GM18507 (cell line): ENCODE measurements at regions not wholly inside any gene's neighbourhood (a gene's known extent, or its start where the extent isn't known, plus 50 kb on each side); places are given as distances from the start of the nearest gene placed in this dataset.

Experiments used
- DNase-seq: peaks from one replicate; pipeline ENCODE4 v3.0.0; 2011; ENCODE audit warnings: low read depth; ENCODE audit not compliant: insufficient read length; ENCODE audit errors: extremely low spot score
- FAIRE-seq: peaks from 2 replicates; lab custom pipeline; 2011; peaks lifted over from hg19 to GRCh38; lab: Jason Lieb, UNC

GRCh38 chr14:101334656-101335055, 226.6 kb upstream of the DIO3 start:
- FAIRE-seq (no peak), DNase-seq (no peak)

- DNase-seq (no peak), FAIRE-seq (no peak)
Observed at GRCh38 chr14:101335061-101335661, 226.1 kb upstream of the DIO3 start.

DNA sequence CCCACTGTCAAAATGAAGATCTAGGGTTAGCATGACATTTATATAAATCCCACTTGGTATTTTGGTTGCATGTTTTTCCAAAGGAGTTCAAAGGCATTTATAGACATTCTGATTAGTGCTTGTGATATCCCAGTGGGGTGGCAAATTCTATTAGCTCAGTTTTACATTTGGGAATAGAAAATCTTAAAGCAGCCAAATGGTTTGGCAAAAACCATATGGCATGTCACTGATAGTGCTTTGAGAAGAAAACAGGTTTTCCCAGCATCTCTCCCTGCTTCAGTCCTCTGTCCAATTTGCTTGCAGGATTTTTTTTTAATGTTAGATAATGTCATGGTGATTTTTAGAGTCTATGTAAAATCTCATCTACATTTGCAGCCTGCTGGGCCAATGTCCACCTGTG, 225.1 kb upstream of the DIO3 start:
- DNase-seq, result no peak
- no peak for FAIRE-seq

GRCh38 chr14:101337053-101337452, 224.2 kb upstream of the DIO3 start:
- DNase-seq (no peak), FAIRE-seq (no peak)

- FAIRE-seq, result no peak
- DNase-seq, result no peak
Observed at GRCh38 chr14:101340556-101340955, 220.7 kb upstream of the DIO3 start.

GRCh38 chr14:101347893-101348777, 213.2 kb upstream of the DIO3 start:
- FAIRE-seq, result no peak

GRCh38 chr14:101349108-101349507, 212.2 kb upstream of the DIO3 start:
- FAIRE-seq, result no peak
- no peak for DNase-seq

More at GRCh38 chr14:101347893-101348777, 213.2 kb upstream of the DIO3 start:
- DNase-seq, result no peak

GRCh38 chr14:101350021-101350420, 211.3 kb upstream of the DIO3 start:
- DNase-seq, result no peak
- FAIRE-seq, result no peak

DNA sequence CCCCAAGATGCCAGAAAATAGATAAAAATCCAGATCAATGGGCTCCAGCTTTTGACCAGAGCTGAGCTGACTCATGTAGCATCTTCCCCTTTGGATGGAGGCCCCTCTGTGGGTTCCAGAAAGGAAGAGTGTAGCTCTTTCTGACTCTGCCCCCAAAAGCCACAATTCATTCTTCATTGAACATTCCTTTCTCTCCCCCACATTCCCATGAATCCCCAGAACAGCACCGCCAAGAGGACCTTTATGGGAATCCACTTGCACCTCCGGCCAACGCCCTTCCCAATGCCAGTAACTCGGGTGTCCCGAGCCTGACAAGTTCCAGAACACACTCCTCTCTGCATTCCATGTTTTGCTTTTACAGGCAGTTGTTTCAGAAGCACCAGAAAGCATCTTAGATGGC, 210.6 kb upstream of the DIO3 start:
- FAIRE-seq (no peak), DNase-seq (no peak)

DNA sequence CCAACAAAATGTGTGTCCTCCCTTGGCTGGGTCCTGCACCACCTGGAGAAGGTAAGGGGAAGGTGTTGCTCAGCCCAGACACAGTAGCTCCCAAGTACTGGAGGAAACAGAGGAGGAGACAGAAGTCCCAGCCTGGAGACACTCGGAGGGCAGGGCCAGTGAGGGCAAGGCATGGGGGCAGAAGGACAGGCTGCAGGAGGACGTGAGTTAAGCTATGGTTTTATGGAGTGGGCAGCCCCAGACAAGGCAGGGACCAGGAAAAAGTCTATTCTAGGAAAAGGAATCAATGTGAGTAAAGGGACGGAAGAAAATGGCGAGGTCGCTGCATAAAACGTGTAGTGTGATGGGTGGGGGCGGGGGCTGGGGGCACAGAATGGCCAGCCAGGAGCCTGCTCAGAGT, 210.1 kb upstream of the DIO3 start:
- DNase-seq (no peak), FAIRE-seq (no peak)

GRCh38 chr14:101351769-101352168, 209.5 kb upstream of the DIO3 start:
- FAIRE-seq, result no peak
- no peak for DNase-seq

GRCh38 chr14:101352567-101352966, 208.7 kb upstream of the DIO3 start:
- no peak for FAIRE-seq
- DNase-seq, result no peak

DNA sequence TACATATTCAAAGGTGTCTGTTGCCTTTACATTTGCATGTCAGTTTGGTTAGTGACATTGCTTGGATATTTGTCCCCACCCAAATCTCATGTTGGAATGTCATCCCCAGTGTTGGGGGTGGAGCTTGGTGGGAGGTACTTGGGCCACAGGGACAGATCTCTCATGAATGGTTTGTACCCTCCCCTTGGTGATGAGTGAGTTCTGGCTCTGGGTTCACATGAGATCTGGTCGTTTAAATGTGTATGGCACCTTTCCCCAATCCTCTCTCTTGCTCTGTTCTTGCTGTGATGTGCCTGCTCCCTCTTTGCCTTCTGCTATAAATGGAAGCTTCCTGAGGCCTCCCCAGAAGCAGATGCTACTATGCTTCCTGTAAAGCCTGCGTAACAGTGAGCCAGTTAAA, 207.9 kb upstream of the DIO3 start:
- no peak for DNase-seq
- no peak for FAIRE-seq

GRCh38 chr14:101354726-101355125, 206.6 kb upstream of the DIO3 start:
- FAIRE-seq, result no peak
- DNase-seq, result no peak

DNA sequence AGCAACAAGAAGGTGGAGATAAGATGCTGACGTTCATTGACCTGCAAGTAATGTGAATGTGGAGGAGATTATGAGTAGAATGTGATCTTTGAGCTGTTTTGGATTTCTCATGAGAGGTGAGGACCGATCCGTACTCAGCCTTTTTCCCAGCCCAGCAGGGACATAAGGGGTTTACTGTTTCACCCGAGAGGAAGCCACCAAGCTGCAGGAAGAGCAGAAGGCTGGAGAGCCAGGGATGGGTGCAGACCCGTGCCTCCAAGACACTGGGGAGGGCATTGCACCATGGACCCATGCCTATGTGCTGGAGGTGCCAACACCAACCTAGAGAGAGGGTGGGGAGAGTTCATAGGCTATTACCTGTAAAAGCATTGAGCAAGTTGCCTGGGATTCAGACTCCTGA, 206.0 kb upstream of the DIO3 start:
- DNase-seq, result no peak
- no peak for FAIRE-seq

GRCh38 chr14:101357038-101357437, 204.3 kb upstream of the DIO3 start:
- no peak for DNase-seq
- no peak for FAIRE-seq

DNA sequence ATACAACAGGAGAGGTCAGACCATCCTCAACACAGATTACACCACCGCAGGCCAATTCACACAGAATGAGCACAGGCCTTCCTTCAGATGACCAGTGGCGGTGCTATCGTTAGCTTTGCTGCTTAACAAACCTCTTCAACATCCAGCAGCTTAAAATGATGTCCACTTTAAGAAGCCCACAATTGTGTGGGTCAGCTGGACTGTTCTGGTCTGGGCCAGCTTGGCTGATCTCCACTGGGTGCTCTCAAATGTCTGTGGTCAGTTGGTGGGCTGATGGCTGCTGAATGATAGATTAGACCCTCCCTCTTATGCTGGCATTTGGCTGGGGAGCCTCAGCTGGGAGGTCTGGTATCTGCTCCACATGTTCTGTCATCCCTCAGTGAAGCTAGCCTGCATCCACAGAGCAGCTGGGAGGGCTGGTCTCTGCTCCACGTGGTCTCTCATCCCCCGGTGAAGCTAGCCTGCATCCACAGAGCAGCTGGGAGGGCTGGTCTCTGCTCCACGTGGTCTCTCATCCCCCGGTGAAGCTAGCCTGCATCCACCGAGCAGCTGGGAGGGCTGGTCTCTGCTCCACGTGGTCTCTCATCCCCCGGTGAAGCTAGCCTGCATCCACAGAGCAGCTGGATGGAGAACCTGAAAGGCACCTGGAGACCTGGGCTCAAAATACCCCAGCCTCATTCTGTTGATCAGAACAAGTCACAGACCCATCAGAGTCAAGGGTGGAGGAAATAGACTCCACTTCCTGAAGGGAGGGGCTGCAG, 203.6 kb upstream of the DIO3 start:
- DNase-seq, result no peak
- no peak for FAIRE-seq

DNA sequence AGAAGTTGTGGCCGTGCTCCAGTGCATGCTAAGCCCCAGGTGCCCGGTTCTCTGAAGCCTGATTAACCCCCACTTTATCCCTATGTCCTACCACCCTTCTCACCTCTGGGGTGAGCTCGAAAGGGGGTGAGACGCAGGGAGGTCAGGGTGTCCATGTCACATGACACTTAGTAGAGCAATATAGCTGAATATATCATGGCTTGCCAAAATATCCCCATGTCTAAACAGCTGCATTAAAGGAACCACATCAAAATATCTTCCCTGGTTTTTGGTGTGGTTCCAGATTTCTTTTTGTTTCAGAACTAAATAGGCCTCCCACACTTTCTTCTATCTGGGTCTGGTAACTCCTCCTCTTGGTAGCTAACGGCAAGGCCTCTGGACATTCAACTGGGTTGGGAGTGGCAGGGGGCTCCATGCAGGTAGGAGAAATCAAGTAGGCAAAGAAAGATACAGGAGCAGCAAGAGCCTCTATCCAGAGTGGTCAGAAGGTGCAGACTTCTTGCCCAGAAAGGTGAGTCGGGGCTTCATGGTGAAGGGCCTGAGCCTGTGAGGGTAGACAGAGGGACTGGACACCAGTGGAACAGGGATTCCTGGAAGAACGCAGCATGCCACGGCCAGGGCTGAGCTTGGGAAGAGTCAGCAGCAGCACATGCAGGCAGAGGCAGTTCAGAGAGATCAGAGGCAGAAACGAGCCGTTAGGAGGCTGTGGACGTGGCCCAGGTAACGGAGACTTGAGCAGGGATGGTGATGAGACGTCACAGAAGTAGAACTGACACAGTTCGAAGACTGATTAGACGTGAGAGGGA, 202.8 kb upstream of the DIO3 start:
- FAIRE-seq (no peak), DNase-seq (no peak)

DNA sequence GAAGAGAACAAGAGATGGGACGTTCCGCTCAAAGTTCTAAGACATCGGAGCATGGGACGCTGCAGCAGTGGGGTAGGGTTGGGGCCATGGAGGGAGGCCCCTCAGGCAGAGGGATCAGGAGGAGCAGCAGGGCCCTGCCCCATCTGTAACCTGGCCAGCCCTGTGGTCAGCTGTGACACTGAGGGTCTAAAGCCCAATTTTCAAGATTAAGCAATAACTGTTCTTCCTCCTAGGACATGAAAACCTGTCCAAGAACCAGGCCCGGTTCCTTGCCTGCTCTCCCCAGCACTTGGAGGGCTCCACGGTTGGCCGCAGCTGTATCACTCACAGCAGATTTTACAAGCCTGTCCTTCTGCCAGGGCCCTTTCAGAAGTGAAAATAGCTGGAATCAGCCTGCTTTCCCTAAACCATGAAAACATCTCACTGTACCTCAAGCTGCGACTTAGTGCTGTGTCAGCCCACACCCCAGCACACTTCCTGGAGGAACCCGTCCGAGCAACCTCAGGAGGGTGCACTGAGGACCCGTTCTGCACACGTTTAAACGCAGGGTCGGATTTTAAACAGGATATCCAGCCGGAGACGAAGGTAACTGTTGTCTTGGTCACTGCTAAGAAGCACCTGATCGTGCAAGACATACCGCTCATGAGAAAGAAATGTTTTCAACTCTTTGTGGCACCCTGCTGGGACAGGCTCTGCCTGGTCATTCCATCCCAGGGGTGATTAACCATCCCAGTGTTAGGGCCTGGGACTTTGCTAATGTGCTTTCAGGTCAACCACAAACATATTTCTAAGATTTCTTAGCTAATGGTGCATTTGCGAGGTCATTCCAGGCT, 201.9 kb upstream of the DIO3 start:
- FAIRE-seq, result no peak

More for the DNA sequence above, 201.9 kb upstream of the DIO3 start:
- DNase-seq, result no peak
